ENCODE measurements at regions not wholly inside any gene's neighbourhood (a gene's known extent, or its start where the extent isn't known, plus 50 kb on each side); places are given as distances from the start of the nearest gene placed in this dataset.

- Mint-ChIP-seq H3K4me3 (ENCODE audit: low read depth, unreplicated experiment) (no peak overlapping the region), H3K9me3 (ENCODE audit: low read depth, unreplicated experiment) (peaks cover 7% of the 10 kb centered on the region), H3K27ac (ENCODE audit: unreplicated experiment) (peak overlapping the region; percentile 11), H3K4me1 (ENCODE audit: low read depth, unreplicated experiment) (peaks cover 30% of the 10 kb centered on the region), H3K27me3 (ENCODE audit: unreplicated experiment) (no peaks in the 10 kb centered on the region), H3K36me3 (ENCODE audit: insufficient read depth, unreplicated experiment) (no peaks in the 10 kb centered on the region)
- DNase-seq, result no peak
- intact Hi-C loops (cut with micrococcal nuclease; ENCODE audit: unreplicated experiment), result no loop called here
- TF ChIP-seq, protein P1, sequence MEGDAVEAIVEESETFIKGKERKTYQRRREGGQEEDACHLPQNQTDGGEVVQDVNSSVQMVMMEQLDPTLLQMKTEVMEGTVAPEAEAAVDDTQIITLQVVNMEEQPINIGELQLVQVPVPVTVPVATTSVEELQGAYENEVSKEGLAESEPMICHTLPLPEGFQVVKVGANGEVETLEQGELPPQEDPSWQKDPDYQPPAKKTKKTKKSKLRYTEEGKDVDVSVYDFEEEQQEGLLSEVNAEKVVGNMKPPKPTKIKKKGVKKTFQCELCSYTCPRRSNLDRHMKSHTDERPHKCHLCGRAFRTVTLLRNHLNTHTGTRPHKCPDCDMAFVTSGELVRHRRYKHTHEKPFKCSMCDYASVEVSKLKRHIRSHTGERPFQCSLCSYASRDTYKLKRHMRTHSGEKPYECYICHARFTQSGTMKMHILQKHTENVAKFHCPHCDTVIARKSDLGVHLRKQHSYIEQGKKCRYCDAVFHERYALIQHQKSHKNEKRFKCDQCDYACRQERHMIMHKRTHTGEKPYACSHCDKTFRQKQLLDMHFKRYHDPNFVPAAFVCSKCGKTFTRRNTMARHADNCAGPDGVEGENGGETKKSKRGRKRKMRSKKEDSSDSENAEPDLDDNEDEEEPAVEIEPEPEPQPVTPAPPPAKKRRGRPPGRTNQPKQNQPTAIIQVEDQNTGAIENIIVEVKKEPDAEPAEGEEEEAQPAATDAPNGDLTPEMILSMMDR (IDR thresholded peaks at IDR 0.05; ENCODE audit: unreplicated experiment), result no peak
- BruUV-seq (replicated peaks), result no TSS peak
- CTCF ChIA-PET, result interaction anchor here (1.0 kb wide), 1 partner anchor 15 kb away, joined by 4 read pairs; no protein-coding TSS in a partner anchor
These were observed 758.6 kb upstream of the IGFBP3 start for GRCh38 chr7:46679671-46680070.

DNA sequence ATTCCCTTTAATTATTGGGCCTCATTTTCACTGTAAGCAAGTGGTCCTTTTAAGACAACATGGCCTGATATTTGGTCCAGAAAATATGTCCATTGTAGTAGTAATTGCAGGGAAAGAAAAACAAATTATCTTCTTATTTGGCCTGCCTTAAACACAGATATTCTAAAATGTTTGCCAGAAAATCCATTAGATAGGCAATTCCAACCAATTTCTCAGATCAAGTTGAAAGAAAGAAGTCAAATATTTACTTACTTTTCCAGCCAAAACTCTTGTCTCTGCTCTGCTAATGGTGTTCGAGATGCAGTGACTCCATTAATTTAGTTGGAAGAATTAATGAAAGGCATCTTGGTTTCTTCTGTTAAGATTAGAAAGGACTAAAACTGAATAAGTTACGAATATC lies 757.3 kb upstream of the IGFBP3 start:
- TF ChIP-seq, protein P1 (IDR thresholded peaks at IDR 0.05; ENCODE audit: unreplicated experiment), result no peak
- no peak for DNase-seq
- BruUV-seq (replicated peaks), result no TSS peak
- Mint-ChIP-seq H3K4me1 (ENCODE audit: low read depth, unreplicated experiment) (peaks cover 29% of the 10 kb centered on the region), H3K27me3 (ENCODE audit: unreplicated experiment) (no peaks in the 10 kb centered on the region), H3K9me3 (ENCODE audit: low read depth, unreplicated experiment) (peaks cover 7% of the 10 kb centered on the region), H3K27ac (ENCODE audit: unreplicated experiment) (no peak overlapping the region), H3K4me3 (ENCODE audit: low read depth, unreplicated experiment) (no peak overlapping the region), H3K36me3 (ENCODE audit: insufficient read depth, unreplicated experiment) (no peaks in the 10 kb centered on the region)
- CTCF ChIA-PET, result no interaction called here
- intact Hi-C loops (cut with micrococcal nuclease; ENCODE audit: unreplicated experiment), result no loop called here

DNA sequence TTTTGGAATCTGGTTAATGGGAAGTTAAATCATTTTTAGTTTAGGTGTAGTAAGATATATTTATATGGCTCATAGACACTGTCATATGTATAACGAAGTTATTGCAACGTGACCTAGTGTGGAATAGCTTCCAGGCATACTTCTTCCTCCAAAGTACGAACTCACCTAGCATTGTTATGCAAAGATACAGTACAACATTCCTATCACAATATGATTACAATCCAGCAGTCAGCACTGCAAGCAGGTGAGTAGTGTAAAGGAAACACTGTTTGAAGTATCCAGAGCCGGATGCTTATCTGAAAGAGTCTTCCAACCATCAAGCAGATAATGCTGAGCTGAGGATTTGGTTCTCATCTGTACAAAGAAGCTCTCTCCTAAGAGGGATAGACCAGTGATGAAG lies 754.4 kb upstream of the IGFBP3 start:
- TF ChIP-seq, protein P1 (IDR thresholded peaks at IDR 0.05; ENCODE audit: unreplicated experiment), result no peak
- CTCF ChIA-PET, result no interaction called here
- DNase-seq, result no peak
- H3K4me3 Mint-ChIP-seq (ENCODE audit: low read depth, unreplicated experiment), result no peak overlapping the region
- BruUV-seq (replicated peaks), result no TSS peak
- intact Hi-C loops (cut with micrococcal nuclease; ENCODE audit: unreplicated experiment), result no loop called here
- no peak overlapping the region for H3K27ac Mint-ChIP-seq (ENCODE audit: unreplicated experiment)
- peaks cover 3% of the 10 kb centered on the region for H3K9me3 Mint-ChIP-seq (ENCODE audit: low read depth, unreplicated experiment)
- H3K36me3 Mint-ChIP-seq (ENCODE audit: insufficient read depth, unreplicated experiment), result no peaks in the 10 kb centered on the region
- H3K4me1 Mint-ChIP-seq (ENCODE audit: low read depth, unreplicated experiment), result peaks cover 23% of the 10 kb centered on the region
- H3K27me3 Mint-ChIP-seq (ENCODE audit: unreplicated experiment), result no peaks in the 10 kb centered on the region

- intact Hi-C loops (cut with micrococcal nuclease; ENCODE audit: unreplicated experiment), result no loop called here
- Mint-ChIP-seq H3K36me3 (ENCODE audit: insufficient read depth, unreplicated experiment) (no peaks in the 10 kb centered on the region), H3K4me1 (ENCODE audit: low read depth, unreplicated experiment) (peaks cover 8% of the 10 kb centered on the region), H3K4me3 (ENCODE audit: low read depth, unreplicated experiment) (no peak overlapping the region), H3K9me3 (ENCODE audit: low read depth, unreplicated experiment) (peaks cover 3% of the 10 kb centered on the region), H3K27me3 (ENCODE audit: unreplicated experiment) (no peaks in the 10 kb centered on the region), H3K27ac (ENCODE audit: unreplicated experiment) (no peak overlapping the region)
- CTCF ChIA-PET, result interaction anchor here (1.2 kb wide), 1 partner anchor 41 kb away, joined by 4 read pairs; no protein-coding TSS in a partner anchor
- no peak for DNase-seq
- TF ChIP-seq, protein P1 (IDR thresholded peaks at IDR 0.05; ENCODE audit: unreplicated experiment), result no peak
- no TSS peak for BruUV-seq (replicated peaks)
These were observed 751.8 kb upstream of the IGFBP3 start for GRCh38 chr7:46672861-46673260.

Measured in Calu3 (cell line).